ENCODE measurements at regions not wholly inside any gene's neighbourhood (a gene's known extent, or its start where the extent isn't known, plus 50 kb on each side); places are given as distances from the start of the nearest gene placed in this dataset.
"Not testable (repeated sequence)": the region's sequence is repeated elsewhere in the genome, so short reads cannot be mapped to it uniquely, and the experiment has no call there.

DNA sequence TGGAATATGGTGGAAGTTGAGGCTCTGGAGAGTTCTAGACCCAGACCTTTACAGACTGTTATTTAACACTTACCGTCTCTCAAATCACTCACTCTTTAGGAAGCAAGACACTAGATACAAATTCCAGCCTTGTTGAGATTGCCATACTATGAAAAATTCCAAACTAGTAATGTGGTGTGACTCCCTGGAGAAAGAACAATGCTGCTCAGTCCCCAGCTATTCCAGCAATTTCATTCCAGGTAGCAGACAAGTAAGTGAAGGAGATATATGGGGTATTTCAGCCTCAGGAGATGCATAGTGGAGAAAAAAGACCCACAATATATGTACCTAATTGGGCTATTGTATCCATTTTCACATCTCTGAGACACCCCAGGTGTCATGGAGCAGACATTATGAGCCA is 678.9 kb upstream of the LMO3 start:
- Histone ChIP-seq H3K4me3 (no peak overlapping the region), H3K9me3 (peaks cover 11% of the 10 kb centered on the region; the same call in 1 of the 3 replicates), H3K27ac (no peak overlapping the region), H3K4me2 (no peak overlapping the region), H3K4me1 (peaks cover 11% of the 10 kb centered on the region; the same call in 2 of the 3 replicates)
- FAIRE-seq = no peak
- CTCF ChIA-PET = interaction anchor here (0.9 kb wide), 1 partner anchor 19 kb away, joined by 3 read pairs; no protein-coding TSS in a partner anchor
- ATAC-seq = no peak
- TF ChIP-seq ESRRA (IDR thresholded peaks at IDR 0.05; ENCODE audit: borderline replicate concordance, low read length) = no peak
- TF ChIP-seq HOXB5 (CRISPR knock-in tag; IDR thresholded peaks at IDR 0.05) = no peak
- no peak for TF ChIP-seq USF2 (IDR thresholded peaks at IDR 0.05)
- TF ChIP-seq RFX5 (IDR thresholded peaks at IDR 0.05) = no peak
- POLR2A ChIA-PET = no interaction called here
- DNase-seq (ENCODE audit: low read depth in 1 of 2, low spot score in 1 of 2) = no peak
- 78% methylated on average over 1 of the region's 1 CpG for WGBS (ENCODE audit: missing lambda C conversion rate)

DNA sequence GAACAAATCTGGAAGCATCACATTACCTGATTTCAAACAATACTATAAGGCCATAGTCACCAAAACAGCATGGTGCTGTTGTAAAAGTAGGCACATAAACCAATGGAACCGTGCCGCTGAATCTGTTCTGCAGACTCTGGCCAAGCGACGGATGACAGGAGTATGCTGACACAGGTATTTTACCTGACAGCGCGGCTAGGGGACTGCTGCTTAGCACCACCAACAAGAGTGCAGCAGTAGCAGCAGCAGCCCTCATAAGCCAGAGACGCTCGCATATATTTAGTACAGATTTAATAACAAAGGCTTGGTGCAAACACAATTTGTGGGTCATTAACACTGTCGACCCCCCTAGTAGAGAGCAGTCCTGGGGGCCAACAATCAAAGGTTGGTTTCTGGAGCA is 677.6 kb upstream of the LMO3 start:
- peaks cover 11% of the 10 kb centered on the region; the same call in 1 of the 3 replicates for H3K9me3 ChIP-seq
- ATAC-seq (no peak), DNase-seq (ENCODE audit: low read depth in 1 of 2, low spot score in 1 of 2) (no peak), FAIRE-seq (no peak)
- peaks cover 11% of the 10 kb centered on the region; the same call in 2 of the 3 replicates for H3K4me1 ChIP-seq
- TF ChIP-seq MAFK (IDR thresholded peaks at IDR 0.05; ENCODE audit: partially characterized antibody) (peak; percentile 45), ZC3H11A (IDR thresholded peaks at IDR 0.05) (no peak)
- H3K4me2 ChIP-seq = peak overlapping the region; percentile 39
- WGBS (ENCODE audit: missing lambda C conversion rate) = 80% methylated on average over 9 of the region's 9 CpGs
- CTCF ChIA-PET = no interaction called here
- peak overlapping the region in 1 of 2 experiments; percentile 40; a peak in 2 of 6 replicates for H3K27ac ChIP-seq
- no peak overlapping the region for H3K4me3 ChIP-seq
- POLR2A ChIA-PET = no interaction called here

DNA sequence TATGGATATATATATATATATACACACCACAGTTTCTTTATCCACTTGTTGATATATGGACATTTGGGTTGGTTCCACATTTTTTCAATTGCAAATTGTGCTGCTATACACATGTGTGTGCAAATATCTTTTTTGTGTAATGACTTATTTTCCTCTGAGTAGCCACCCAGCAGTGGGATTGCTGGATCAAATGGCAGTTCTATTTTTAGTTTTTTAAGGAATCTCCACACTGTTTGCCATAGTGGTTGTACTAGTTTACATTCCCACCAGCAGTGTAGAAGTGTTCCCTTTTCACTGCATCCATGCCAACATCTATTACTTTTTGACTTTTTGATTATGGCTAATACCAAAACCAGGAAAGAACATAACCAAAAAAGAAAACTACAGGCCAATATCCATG is 676.2 kb upstream of the LMO3 start:
- not testable (repeated sequence) for FAIRE-seq; DNase-seq (ENCODE audit: low read depth in 1 of 2, low spot score in 1 of 2)

GRCh38 chr12:17278946-17279345 is 673.0 kb upstream of the LMO3 start:
- ATAC-seq (no peak), FAIRE-seq (peak; percentile 90), DNase-seq (ENCODE audit: low read depth in 1 of 2, low spot score in 1 of 2) (peak in 1 of 2 experiments; percentile 4)
- Histone ChIP-seq H3K4me1 (peaks cover 5% of the 10 kb centered on the region; the same call in 2 of the 3 replicates), H3K9me3 (no peaks in the 10 kb centered on the region), H3K4me3 (no peak overlapping the region), H3K4me2 (no peak overlapping the region), H3K27ac (no peak overlapping the region)
- CTCF ChIA-PET = interaction anchor here (0.8 to 1.2 kb wide), 2 partner anchors 15 to 22 kb away, joined by 3 to 4 read pairs; no protein-coding TSS in a partner anchor
- POLR2A ChIA-PET = no interaction called here
- no peak for TF ChIP-seq KDM1A (IDR thresholded peaks at IDR 0.05; ENCODE audit: low read depth)
- peak; percentile 40 for TF ChIP-seq CTCF (IDR thresholded peaks at IDR 0.05)
- peak; percentile 21 to 25; a peak in 3 of 5 replicates for TF ChIP-seq RAD21 (conservative IDR thresholded peaks at IDR 0.05 in 1 of 2, IDR thresholded peaks at IDR 0.05 in 1 of 2)

More for the DNA sequence above, 676.2 kb upstream of the LMO3 start:
- H3K9me3 ChIP-seq, H3K27ac ChIP-seq, H3K4me2 ChIP-seq, CTCF ChIA-PET, ATAC-seq, POLR2A ChIA-PET, H3K4me3 ChIP-seq: not testable (repeated sequence)
- H3K4me1 ChIP-seq = peaks cover 11% of the 10 kb centered on the region; the same call in 2 of the 3 replicates

GRCh38 chr12:17276196-17276595 is 670.2 kb upstream of the LMO3 start:
- WGBS (ENCODE audit: missing lambda C conversion rate) = 83% methylated on average over 5 of the region's 5 CpGs
- Histone ChIP-seq H3K4me2 (no peak overlapping the region), H3K4me3 (no peak overlapping the region), H3K4me1 (no peaks in the 10 kb centered on the region), H3K9me3 (no peaks in the 10 kb centered on the region), H3K27ac (no peak overlapping the region)
- DNase-seq (ENCODE audit: low read depth in 1 of 2, low spot score in 1 of 2) = no peak
- no peak for ATAC-seq
- ChIA-PET POLR2A (no interaction called here), CTCF (interaction anchor here (1.1 kb wide), 1 partner anchor 312 kb away, joined by 3 read pairs; no protein-coding TSS in a partner anchor)
- FAIRE-seq = no peak
- TF ChIP-seq CBX8 (IDR thresholded peaks at IDR 0.05) (no peak), HEYL (CRISPR knock-in tag; IDR thresholded peaks at IDR 0.05) (no peak), EHF (CRISPR knock-in tag; IDR thresholded peaks at IDR 0.05) (no peak), POLR2A (IDR thresholded peaks at IDR 0.05; ENCODE audit: low read length) (no peak), PHF8 (IDR thresholded peaks at IDR 0.05; ENCODE audit: borderline replicate concordance, low read depth) (no peak), HOXB13 (CRISPR knock-in tag; IDR thresholded peaks at IDR 0.05; ENCODE audit: low read depth) (no peak)
